Ovary (tissue), 3 donors: ENCODE measurements at regions not wholly inside any gene's neighbourhood (a gene's known extent, or its start where the extent isn't known, plus 50 kb on each side); places are given as distances from the start of the nearest gene placed in this dataset.

Source experiments
- CTCF ChIP-seq, 3 donors: fragments of 450-650 bp in 2 of 3; fragments of 200-600 bp in 1 of 3; IDR thresholded peaks; one replicate each; pipeline versions ENCODE4 v1.5.1 to v1.8.0; 2016 to 2022; ENCODE audit warnings: antibody characterized with exemption in 3 of 3, mild to moderate bottlenecking in 1 of 3
- EP300 ChIP-seq: sonication (generic); formaldehyde crosslinking; IDR thresholded peaks from one replicate; pipeline ENCODE4 v1.6.1; 2017; ENCODE audit warnings: antibody characterized with exemption
- POLR2A ChIP-seq: fragments of 450-650 bp; IDR thresholded peaks from one replicate; pipeline ENCODE4 v1.6.1; 2017; ENCODE audit warnings: antibody characterized with exemption, mild to moderate bottlenecking, moderate library complexity
- donor health status: DM: no; HTN: no; CAD: no.

- TF ChIP-seq CTCF (IDR thresholded peaks at IDR 0.05) (no peak), POLR2A (no peak), EP300 (no peak)
These were observed 789.2 kb upstream of the NR2F2 start for GRCh38 chr15:95541301-95541700.
